NCI-H146 treated with DMSO at 0.1 percent for 48 hours (cell line): ENCODE measurements at regions not wholly inside any gene's neighbourhood (a gene's known extent, or its start where the extent isn't known, plus 50 kb on each side); places are given as distances from the start of the nearest gene placed in this dataset.
"Not testable (repeated sequence)": the region's sequence is repeated elsewhere in the genome, so short reads cannot be mapped to it uniquely, and the experiment has no call there.

Experiments used
- DNase-seq: peaks from one replicate; lab custom pipeline; 2025; ENCODE audit not compliant: unreplicated experiment; lab: John Stamatoyannopoulos, UW

DNA sequence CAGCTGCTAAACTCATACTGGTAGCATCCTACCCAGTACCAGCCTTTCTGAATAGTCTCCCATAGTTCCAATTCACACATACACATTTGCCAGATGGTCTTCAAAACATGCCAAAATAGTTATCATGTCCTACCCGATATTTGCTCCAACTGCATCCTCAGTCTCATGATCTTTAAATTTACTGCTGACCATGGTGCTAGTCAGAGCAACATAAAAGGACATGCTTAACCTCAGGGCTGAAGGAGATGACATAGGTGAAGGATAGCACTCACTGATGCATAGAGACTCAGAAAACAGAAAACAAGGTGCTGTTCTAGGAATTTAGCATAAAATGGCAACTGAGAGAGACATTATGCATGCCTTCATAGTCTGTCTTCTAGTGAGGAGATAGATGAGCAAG lies 200.6 kb upstream of the CCL2 start:
- no peak for DNase-seq

DNA sequence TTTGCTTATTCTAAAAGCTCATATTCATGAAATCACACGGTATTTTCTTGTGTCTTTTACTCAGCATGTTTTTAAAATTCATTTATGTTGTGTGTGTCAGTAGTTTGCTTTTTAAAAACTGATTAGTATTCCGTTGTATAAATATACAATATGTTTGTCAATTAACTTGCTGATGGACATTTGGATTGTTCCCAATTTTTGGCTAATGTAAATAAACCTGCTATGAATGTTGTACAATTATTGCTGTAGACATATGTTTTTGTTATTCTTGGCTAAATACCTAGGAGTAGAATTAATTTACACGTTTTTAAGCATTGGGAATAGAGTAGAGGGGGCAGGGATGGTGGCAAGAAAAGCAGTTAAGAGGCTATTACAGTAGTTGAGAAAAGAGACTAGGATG lies 199.5 kb upstream of the CCL2 start:
- DNase-seq = no peak

DNA sequence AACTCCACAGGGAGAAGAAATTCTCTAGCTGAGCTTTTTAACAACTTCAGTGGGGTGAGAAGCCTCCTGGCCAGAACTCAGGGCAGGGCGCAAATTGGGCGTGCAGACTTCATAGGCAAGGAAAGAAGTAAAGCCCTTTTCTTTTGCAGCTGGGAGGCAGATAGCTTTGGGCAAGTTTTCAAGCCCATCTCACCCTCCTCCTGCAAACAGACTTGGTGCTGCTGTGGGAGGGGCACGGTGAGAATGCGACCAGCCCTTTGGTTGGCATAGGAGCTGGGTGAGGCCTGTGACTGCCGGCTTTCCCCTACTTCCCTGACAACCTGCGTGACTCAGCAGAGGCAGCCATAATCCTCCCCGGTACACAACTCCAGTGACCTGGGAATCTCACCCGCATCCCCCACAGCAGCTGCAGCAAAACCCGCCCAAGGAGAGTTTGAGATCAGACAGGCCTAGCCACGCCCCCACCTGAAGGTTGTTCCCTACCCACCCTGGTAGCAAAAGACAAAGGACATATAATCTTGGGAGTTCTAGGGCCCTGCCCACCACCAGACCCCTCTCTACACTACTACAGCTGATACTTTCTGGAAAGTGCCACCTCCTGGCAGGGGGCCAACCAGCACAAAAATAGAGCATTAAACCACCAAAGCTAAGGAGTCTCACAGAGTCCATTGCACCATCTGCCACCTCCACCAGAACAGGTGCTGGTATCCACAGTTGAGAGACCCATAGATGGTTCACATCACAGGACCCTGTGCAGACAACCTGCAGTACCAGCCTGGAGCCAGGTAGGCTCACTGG lies 195.5 kb upstream of the CCL2 start:
- no peak for DNase-seq

DNA sequence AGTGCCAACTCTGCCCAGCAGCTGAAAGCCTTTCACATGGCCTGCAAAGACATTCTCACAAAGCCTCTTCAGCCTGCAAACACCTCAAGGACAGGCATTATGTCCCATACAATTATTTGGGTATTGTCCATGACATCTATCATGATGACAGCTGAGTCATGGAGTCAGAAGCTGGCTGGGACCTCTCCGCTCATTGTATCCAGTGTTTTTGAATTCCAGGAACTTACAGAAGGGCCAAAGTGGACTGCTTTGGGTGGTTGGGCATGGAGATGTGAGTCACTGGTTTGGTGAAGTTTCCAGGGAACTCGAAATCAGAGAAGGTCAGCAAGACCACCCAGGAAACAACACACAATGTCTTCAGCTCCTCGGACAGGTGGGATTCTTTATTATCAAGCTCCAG lies 188.6 kb upstream of the CCL2 start:
- no peak for DNase-seq

DNA sequence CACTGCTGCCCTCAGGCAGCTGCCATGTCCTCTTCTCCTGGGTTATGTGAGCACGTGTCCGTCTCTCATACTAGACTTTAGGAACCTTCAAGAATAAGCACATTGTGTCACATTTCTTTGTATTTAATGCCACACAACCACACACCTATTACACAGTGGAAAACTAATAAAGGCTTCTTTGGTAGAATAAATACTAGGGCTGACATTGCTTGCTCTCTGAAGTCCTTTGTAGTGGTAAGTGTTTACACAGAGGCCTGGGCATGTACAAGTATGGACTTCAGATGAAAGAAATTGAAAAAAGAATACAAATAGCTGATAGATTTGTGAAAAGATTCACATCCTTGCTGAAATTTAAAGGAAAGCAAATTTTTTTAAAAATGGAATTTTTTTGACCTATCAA lies 188.1 kb upstream of the CCL2 start:
- no peak for DNase-seq

DNA sequence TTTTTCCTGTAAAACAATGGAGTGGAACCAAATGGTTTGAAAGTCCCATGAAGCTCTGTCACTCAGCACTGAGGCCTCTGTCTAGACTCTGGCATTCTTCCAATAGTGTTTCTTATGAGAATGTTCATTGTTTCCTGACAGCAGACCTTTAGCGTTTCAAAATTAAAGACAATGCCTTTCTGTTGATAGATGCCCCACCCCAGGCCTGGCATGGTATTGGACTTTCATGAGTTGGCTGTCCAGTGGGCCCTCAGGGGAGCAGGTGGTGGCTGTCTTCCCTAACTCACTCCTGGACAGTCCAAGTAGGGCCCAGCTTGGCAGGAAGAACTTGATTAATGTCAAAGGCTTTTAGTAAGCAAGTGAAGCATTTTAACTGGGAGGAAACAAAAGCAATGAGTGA lies 186.5 kb upstream of the CCL2 start:
- DNase-seq = no peak

DNA sequence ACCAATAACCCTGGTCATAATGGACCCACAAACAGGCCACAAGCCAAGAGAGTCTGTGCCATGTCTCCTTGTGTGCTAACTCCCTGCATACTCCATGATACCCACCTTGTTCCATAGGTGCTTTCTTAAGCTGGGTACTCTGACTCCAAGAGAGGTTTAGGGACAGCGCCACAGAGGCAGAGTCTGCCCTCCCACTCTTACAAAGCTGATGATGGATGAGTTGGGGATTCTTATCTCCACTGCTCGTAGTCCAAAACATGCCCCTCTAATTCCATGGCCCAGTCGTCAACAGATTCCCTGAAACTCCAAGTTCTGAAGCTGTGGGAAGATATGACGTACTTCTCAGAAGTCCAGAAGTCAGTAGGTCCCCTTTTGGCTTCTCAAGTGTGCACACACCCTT lies 184.4 kb upstream of the CCL2 start:
- no peak for DNase-seq

DNA sequence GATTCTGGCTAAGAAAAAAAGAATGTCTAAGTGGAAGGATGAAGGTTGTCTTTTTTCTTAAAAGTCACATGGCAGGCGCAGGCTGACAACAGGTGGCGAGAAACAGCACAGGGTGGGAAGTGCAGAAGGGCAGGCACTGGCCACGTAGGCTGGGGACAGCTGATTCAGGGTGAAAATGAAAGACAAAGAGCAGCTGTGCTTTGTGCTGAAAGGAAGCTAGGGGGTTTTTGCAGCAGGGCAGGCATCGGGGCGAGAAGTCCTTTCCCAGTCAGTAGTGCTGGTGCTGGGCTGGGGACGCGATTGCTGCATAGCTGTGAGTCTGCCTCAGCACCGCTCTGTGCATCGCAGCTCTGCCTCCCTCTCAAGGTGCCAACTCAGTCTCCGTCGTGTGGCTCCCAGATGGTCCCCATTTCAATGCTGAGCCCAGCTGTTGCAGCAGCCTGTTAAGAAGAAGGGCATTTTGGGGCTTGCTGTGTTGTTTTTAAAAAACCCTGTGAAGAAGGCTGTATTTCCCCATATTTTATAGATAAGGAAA lies 183.1 kb upstream of the CCL2 start:
- DNase-seq = no peak

DNA sequence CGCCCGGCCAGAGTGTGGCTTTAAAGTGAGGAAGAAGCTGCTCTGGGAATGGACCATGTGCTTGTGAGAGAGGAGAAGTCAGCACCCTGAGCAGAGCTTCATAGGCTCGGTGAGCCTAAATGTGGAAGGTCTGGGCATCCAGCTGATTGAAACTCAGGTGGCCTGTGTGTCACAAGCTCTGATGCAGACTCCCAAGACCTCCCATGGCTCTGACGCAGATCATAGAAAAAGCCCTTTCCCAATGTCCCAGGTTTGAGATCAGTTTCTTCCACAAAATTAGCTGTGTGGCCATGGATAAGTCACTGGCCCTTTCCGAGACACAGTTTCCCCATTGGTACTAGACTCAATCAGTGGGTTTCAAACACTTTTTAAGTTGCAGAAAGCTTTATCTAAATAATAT lies 180.0 kb upstream of the CCL2 start:
- DNase-seq = no peak

DNA sequence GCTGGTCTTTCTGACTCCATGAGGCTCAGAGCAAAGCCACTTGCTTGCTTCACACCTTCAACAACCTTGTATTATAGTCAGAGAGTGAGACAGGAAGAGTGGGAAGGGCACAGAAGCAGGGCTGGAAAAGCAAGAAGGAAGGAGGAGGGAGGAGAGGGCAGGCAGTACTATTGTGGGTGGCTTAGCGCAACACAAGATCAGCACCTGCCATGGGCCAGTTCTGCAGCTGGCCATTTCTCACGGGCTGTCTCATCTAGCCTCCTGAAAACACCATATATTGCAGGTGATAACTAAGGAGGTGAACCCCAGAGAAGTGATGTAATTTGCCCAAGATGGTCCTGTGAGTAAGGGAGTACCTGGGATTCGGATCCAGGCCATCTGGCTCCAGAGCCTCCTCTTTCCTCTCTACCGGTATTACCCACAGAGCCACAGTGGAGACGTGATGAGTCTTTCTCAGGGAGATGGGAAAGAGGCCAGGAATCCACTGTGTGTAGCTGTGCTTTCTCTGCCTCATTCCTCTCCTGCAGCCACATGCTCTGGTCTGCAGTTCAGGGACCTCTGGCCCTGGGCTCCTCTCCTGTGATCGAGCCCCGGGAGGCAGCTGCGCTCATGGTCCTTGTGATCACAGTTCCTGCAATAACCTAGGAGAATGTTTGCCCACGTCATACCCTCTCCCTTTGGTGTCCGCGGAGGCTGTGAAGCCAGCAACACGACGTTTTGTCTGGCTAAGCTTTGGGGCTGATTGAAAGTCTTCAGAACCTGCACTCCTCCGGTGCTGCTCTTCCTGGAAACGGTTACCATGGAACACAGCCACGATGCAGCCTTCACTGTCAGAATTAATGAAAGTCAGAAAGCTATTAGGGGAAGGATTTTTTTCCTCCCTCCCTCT lies 178.1 kb upstream of the CCL2 start:
- DNase-seq = no peak

DNA sequence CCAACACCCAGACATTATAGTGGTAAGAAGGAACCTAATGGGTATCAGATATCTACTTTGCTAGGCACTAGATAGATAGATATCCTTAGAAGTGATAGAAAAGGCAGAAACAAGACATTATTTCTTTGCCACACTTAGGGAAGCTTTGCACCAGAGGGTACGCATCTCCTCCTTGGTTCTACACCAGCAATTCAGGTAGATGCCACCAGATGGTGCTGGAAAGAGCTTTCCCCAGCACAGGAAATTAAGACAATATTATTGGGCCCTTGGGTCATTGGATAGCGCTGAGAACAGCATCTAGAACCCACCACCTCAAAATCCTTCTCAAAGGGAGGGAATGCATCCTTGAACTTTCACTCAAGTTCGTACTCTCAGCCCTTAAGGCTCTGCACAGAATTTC lies 173.8 kb upstream of the CCL2 start:
- DNase-seq = no peak

DNA sequence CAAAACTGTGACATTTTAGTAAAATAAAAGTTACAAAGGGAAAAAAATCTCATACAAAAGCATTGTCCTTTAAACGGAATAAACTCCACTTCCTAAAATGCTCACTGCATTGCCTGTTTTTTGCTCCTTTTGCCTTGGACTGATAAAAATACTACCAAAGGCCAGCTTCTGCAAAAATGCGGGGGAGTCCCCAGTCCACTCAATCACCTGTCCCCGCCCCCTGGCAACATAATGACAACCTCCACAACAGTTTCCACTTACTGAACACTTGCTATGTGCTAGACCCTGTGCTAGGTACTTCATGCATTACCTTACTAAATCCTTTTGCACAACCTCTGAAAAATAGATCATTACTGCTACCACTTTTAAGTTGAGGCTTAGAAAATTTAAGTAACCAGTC lies 172.7 kb upstream of the CCL2 start:
- DNase-seq = no peak

DNA sequence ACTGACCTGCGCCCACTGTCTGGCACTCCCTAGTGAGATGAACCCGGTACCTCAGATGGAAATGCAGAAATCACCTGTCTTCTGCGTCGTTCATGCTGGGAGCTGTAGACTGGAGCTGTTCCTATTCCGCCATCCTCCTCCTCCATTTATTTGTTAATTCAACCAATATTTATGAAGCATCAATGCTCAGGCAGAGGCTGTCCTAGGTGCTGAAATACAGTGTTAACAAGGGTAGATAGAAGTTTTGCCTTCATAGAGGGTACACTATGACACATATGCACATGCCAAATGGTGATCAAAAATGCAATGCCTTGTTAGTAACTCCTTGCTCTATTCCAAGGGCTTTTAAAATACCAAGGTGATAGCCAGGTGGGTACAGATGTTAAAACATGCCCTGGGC lies 166.0 kb upstream of the CCL2 start:
- DNase-seq = not testable (repeated sequence)

DNA sequence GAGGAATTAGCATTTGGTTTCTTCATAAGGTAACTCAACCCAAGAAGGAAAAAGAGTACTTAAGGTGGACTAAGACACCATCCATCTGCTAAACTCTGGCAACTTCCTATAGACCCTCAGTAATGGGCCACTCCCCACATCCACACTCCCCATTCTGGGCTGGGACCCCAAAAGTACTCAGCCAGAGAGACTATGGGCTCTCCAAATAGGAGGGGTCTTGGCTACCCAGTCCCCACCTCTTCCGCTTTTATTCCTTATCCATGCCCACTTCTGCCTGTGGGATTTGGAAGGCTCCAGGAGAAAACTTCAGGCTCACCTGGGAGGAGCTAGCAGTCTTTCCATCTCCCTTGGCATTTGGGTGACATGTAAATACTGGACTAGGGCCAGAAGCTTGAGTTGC lies 164.5 kb upstream of the CCL2 start:
- no peak for DNase-seq

DNA sequence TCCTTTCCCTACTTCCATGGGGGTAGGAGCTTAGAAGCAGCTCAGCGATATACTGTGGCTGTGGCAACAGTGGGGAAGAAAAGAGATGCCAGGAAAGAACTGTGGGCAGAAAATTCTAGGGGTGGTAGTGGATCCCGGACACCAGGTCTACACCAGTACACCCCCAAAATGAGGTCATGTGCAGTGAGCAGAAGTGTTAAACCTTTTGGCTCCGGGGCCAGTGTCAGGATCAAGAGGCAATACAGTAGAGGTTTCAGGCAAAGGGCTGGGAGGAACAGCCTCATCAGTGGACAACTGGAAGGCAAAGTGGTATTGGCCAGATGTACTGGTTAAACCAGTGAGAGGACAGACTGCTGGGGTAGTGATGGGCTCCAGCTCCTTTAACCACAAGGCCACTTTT lies 163.1 kb upstream of the CCL2 start:
- DNase-seq = no peak

DNA sequence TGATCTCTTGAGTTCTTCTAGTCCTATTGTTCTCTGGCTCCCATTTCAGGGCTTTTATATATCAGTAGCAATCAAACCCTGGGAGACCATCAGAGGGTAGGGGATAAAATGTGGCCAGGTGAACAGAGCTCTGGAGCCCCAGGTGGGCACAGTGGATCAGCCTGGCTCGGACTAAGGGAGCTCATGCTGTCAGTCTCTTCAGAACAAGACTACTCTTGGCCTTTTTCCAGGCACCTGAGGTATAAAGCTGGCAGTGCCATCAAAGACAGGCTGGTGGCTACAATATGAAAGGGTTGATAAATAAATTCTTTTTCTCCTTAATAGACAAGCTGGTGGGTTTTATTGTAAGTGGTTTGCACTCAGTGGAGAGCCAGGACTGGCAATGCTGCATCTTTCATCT lies 160.0 kb upstream of the CCL2 start:
- DNase-seq = no peak

DNA sequence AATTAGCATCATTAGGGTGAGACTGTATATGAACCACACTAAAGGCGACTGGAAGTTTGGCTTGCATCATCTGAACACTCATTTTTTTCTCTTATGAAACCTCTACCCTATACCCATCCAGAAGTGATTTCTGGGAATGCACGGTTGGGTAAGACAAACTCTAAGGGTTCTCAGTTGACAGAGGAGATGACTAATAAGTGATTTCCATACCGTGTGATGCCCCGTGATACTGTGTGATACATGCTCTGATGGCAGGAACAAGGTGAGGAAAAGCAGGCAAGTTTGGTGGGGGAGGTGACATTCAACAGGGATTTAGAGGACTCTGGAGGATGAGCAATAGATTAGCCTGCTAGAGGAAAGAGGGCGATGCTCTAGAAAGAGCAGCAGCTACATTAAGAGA lies 156.4 kb upstream of the CCL2 start:
- DNase-seq = no peak

DNA sequence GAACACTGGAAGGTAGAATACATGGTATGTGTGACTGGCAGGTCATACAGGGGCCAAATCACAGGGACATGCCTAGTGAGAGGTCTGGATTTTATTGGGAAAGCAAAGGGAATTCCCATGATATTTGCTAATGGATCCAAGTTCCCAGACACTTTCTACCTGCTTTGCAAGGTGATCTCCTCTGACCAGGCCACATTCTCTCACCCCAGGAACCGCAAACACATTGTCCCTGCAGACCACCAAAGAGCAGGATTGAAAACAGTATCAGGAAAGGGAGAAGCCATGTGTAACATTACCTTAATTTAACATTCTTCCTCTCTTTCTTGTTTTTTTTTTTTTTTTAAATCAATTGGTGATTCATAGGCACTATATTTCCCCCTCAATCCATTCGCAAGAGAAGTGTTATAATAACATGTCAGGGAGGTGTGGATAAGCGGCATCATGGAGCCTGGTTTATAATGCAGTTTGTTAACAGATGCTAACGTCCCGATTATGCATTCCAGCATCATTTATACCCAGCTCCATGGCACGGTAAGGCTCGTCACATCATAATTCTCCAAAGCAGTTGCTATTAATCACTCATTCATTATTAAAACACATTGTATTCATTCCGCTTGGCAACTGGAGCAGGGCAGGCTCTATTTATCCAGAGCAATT lies 155.1 kb upstream of the CCL2 start:
- DNase-seq = no peak

DNA sequence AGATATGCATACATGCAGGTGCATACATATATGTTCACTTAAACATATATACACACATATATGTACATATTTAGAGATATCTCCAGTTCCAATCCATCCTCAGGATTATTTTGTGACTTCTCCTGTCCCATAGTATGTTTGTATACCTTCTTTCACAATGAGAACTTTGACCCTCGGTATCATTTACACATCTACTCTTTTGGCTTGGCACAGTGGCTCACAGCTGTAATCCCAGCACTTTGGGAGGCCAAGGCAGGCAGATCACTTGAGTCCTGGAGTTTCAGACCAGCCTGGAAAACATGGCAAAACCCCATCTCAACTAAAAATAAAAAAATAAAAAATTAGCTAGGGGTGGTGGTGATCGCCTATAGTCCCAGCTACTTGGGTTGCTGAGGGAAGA lies 148.1 kb upstream of the CCL2 start:
- no peak for DNase-seq

DNA sequence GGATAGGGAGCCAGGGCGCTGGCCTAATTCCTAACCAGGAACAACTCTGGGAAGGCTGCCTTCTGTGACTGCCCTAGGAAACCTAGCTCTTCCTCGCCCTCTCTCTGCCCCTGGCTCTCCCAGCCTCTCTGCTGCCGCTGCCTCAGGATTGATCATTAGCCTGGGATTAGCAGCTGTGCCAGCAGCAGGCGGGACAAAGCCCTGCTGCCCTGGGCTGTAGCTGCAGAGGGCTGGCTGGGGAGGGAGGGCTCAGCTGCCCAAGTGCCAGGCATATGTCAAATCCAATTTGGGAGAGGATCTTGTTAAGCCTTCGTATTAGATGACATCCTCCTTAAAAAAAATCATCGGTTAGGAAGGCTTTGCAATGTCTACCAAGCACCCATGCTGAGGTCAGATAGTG lies 144.8 kb upstream of the CCL2 start:
- no peak for DNase-seq

DNA sequence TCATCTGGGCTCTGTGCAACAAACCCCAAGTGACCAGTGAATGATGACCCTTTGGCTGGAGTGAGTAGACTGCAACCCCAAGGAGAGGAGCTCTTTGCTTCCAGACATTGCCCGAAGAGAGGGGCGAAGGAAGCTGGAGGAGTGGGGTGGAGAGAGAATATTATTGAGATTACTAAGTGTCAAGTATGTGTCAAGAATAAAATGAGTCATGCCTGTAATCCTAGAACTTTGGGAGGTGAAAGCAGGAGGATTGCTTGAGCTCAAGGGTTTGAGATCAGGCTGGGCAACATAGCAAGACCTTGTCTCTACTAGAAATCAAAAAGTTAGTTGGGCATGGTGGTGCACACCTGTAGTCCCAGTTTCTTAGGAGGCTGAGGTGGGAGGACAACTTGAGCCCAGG lies 142.0 kb upstream of the CCL2 start:
- no peak for DNase-seq

DNA sequence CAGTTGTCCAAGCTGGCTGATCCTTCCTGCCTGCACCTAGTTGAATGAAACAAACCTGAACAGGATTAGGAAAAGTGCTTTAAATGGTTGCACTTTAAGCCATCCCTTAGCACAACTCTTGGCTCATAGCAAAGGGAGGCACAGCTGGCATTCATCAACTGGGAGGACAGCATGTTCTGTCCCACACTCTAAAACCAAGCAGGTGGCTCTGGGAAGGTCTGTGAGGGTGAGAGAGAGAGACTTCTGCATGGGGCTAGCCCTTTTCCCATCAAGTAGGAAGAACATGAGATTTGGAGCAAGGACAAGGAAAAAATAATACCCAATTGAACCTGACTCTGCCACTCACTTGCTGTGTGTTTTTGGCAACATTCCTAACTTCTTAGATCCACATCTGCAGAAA lies 140.9 kb upstream of the CCL2 start:
- no peak for DNase-seq
